ENCODE measurements at regions not wholly inside any gene's neighbourhood (a gene's known extent, or its start where the extent isn't known, plus 50 kb on each side); places are given as distances from the start of the nearest gene placed in this dataset.

- peaks cover 10% of the 10 kb centered on the region for H3K4me1 Mint-ChIP-seq (ENCODE audit: low read depth)
- peaks cover 6% of the 10 kb centered on the region for H3K27me3 Mint-ChIP-seq (ENCODE audit: low read depth)
- H3K9me3 Mint-ChIP-seq, result peaks cover 0 to 2% of the 10 kb centered on the region in 2 donors
Observed at GRCh38 chr10:131640045-131640644, 260.7 kb upstream of the PPP2R2D start.

GRCh38 chr10:131641231-131641630 lies 259.6 kb upstream of the PPP2R2D start:
- Mint-ChIP-seq H3K36me3 (ENCODE audit: insufficient read depth in 2 of 2) (no peaks in the 10 kb centered on the region), H3K4me3 (no peak overlapping the region), H3K27me3 (ENCODE audit: low read depth) (no peaks in the 10 kb centered on the region), H3K27ac (no peak overlapping the region), H3K4me1 (ENCODE audit: low read depth) (peaks cover 10% of the 10 kb centered on the region), H3K9me3 (no peaks in the 10 kb centered on the region)
- ATAC-seq (replicated peaks in 1 of 2) (peak; percentile 97), DNase-seq (peak; percentile 49 to 50)

More at GRCh38 chr10:131640045-131640644, 260.7 kb upstream of the PPP2R2D start:
- DNase-seq, result no peak
- Mint-ChIP-seq H3K27ac (no peak overlapping the region), H3K36me3 (ENCODE audit: insufficient read depth in 2 of 2) (peaks cover 0 to 2% of the 10 kb centered on the region in 2 donors), H3K4me3 (no peak overlapping the region)
- no peak for ATAC-seq (replicated peaks in 1 of 2)

GRCh38 chr10:131641898-131642297 lies 258.9 kb upstream of the PPP2R2D start:
- no peaks in the 10 kb centered on the region for H3K9me3 Mint-ChIP-seq
- H3K4me3 Mint-ChIP-seq, result no peak overlapping the region
- H3K36me3 Mint-ChIP-seq (ENCODE audit: insufficient read depth in 2 of 2), result no peaks in the 10 kb centered on the region
- DNase-seq (no peak), ATAC-seq (replicated peaks in 1 of 2) (no peak)
- no peak overlapping the region for H3K27ac Mint-ChIP-seq
- H3K27me3 Mint-ChIP-seq (ENCODE audit: low read depth), result no peaks in the 10 kb centered on the region
- H3K4me1 Mint-ChIP-seq (ENCODE audit: low read depth), result peaks cover 10% of the 10 kb centered on the region

- Mint-ChIP-seq H3K27me3 (ENCODE audit: low read depth) (no peaks in the 10 kb centered on the region), H3K9me3 (no peaks in the 10 kb centered on the region), H3K4me3 (no peak overlapping the region), H3K27ac (no peak overlapping the region), H3K36me3 (ENCODE audit: insufficient read depth in 2 of 2) (no peaks in the 10 kb centered on the region), H3K4me1 (ENCODE audit: low read depth) (peaks cover 10% of the 10 kb centered on the region)
- DNase-seq (no peak), ATAC-seq (replicated peaks in 1 of 2) (no peak)
Observed at GRCh38 chr10:131642966-131643365, 257.8 kb upstream of the PPP2R2D start.

- no peaks in the 10 kb centered on the region for H3K36me3 Mint-ChIP-seq (ENCODE audit: insufficient read depth in 2 of 2)
- H3K4me3 Mint-ChIP-seq, result peak overlapping the region in 1 of 2 donors; percentile 63
- peaks cover 10% of the 10 kb centered on the region for H3K4me1 Mint-ChIP-seq (ENCODE audit: low read depth)
- H3K27ac Mint-ChIP-seq, result no peak overlapping the region
- no peaks in the 10 kb centered on the region for H3K9me3 Mint-ChIP-seq
- no peak for DNase-seq
- no peaks in the 10 kb centered on the region for H3K27me3 Mint-ChIP-seq (ENCODE audit: low read depth)
- ATAC-seq (replicated peaks in 1 of 2), result no peak
Observed at GRCh38 chr10:131644289-131644688, 256.5 kb upstream of the PPP2R2D start.

GRCh38 chr10:131644864-131645658 lies 255.7 kb upstream of the PPP2R2D start:
- Mint-ChIP-seq H3K9me3 (no peaks in the 10 kb centered on the region), H3K27me3 (ENCODE audit: low read depth) (no peaks in the 10 kb centered on the region), H3K4me3 (no peak overlapping the region), H3K4me1 (ENCODE audit: low read depth) (peaks cover 10% of the 10 kb centered on the region), H3K27ac (no peak overlapping the region), H3K36me3 (ENCODE audit: insufficient read depth in 2 of 2) (no peaks in the 10 kb centered on the region)
- DNase-seq (no peak), ATAC-seq (replicated peaks in 1 of 2) (no peak)

- Mint-ChIP-seq H3K36me3 (ENCODE audit: insufficient read depth in 2 of 2) (no peaks in the 10 kb centered on the region), H3K27me3 (ENCODE audit: low read depth) (no peaks in the 10 kb centered on the region), H3K4me1 (ENCODE audit: low read depth) (peaks cover 8% of the 10 kb centered on the region), H3K9me3 (no peaks in the 10 kb centered on the region), H3K4me3 (no peak overlapping the region), H3K27ac (no peak overlapping the region)
- no peak for ATAC-seq (replicated peaks in 1 of 2)
- DNase-seq, result no peak
Observed at GRCh38 chr10:131645756-131646155, 255.1 kb upstream of the PPP2R2D start.

- Mint-ChIP-seq H3K4me3 (no peak overlapping the region), H3K27me3 (ENCODE audit: low read depth) (peaks cover 10% of the 10 kb centered on the region), H3K9me3 (no peaks in the 10 kb centered on the region), H3K4me1 (ENCODE audit: low read depth) (no peaks in the 10 kb centered on the region), H3K36me3 (ENCODE audit: insufficient read depth in 2 of 2) (no peaks in the 10 kb centered on the region), H3K27ac (no peak overlapping the region)
- DNase-seq, result no peak
- ATAC-seq (replicated peaks in 1 of 2), result no peak
Observed at GRCh38 chr10:131646551-131647525, 254.0 kb upstream of the PPP2R2D start.

- Mint-ChIP-seq H3K4me3 (no peak overlapping the region), H3K27ac (no peak overlapping the region), H3K36me3 (ENCODE audit: insufficient read depth in 2 of 2) (no peaks in the 10 kb centered on the region), H3K27me3 (ENCODE audit: low read depth) (peaks cover 19% of the 10 kb centered on the region), H3K4me1 (ENCODE audit: low read depth) (no peaks in the 10 kb centered on the region), H3K9me3 (no peaks in the 10 kb centered on the region)
- ATAC-seq (replicated peaks in 1 of 2), result no peak
- DNase-seq, result no peak
Observed at GRCh38 chr10:131647789-131648188, 253.0 kb upstream of the PPP2R2D start.

GRCh38 chr10:131648386-131649020 lies 252.3 kb upstream of the PPP2R2D start:
- H3K4me3 Mint-ChIP-seq, result no peak overlapping the region
- DNase-seq, result no peak
- H3K36me3 Mint-ChIP-seq (ENCODE audit: insufficient read depth in 2 of 2), result no peaks in the 10 kb centered on the region
- ATAC-seq (replicated peaks in 1 of 2), result no peak
- H3K4me1 Mint-ChIP-seq (ENCODE audit: low read depth), result no peaks in the 10 kb centered on the region
- no peaks in the 10 kb centered on the region for H3K9me3 Mint-ChIP-seq
- peaks cover 21% of the 10 kb centered on the region for H3K27me3 Mint-ChIP-seq (ENCODE audit: low read depth)
- H3K27ac Mint-ChIP-seq, result no peak overlapping the region

- DNase-seq, result no peak
- Mint-ChIP-seq H3K4me3 (no peak overlapping the region), H3K36me3 (ENCODE audit: insufficient read depth in 2 of 2) (no peaks in the 10 kb centered on the region), H3K4me1 (ENCODE audit: low read depth) (no peaks in the 10 kb centered on the region), H3K9me3 (no peaks in the 10 kb centered on the region), H3K27me3 (ENCODE audit: low read depth) (peaks cover 21% of the 10 kb centered on the region), H3K27ac (no peak overlapping the region)
- no peak for ATAC-seq (replicated peaks in 1 of 2)
Observed at GRCh38 chr10:131649617-131650016, 251.2 kb upstream of the PPP2R2D start.

- no peak overlapping the region for H3K4me3 Mint-ChIP-seq
- H3K9me3 Mint-ChIP-seq, result no peaks in the 10 kb centered on the region
- peaks cover 21% of the 10 kb centered on the region for H3K27me3 Mint-ChIP-seq (ENCODE audit: low read depth)
- no peaks in the 10 kb centered on the region for H3K36me3 Mint-ChIP-seq (ENCODE audit: insufficient read depth in 2 of 2)
- H3K27ac Mint-ChIP-seq, result no peak overlapping the region
- no peaks in the 10 kb centered on the region for H3K4me1 Mint-ChIP-seq (ENCODE audit: low read depth)
- ATAC-seq (replicated peaks in 1 of 2) (no peak), DNase-seq (no peak)
Observed at GRCh38 chr10:131650169-131650705, 250.6 kb upstream of the PPP2R2D start.

Data from activated T-cell treated with anti-CD3 and anti-CD28 coated beads, Interleukin-2, amount 50 U/mL, for 72 hours (primary cell).